Limb (tissue), 2 donors: ENCODE measurements at regions not wholly inside any gene's neighbourhood (a gene's known extent, or its start where the extent isn't known, plus 50 kb on each side); places are given as distances from the start of the nearest gene placed in this dataset.
"Not testable (repeated sequence)": the region's sequence is repeated elsewhere in the genome, so short reads cannot be mapped to it uniquely, and the experiment has no call there.

Experiments used
- DNase-seq, 2 donors: peaks; one replicate each; pipeline ENCODE4 v3.0.0-alpha.2; 2016; ENCODE audit errors: extremely low spot score in 2 of 2

GRCh38 chr2:140178234-140178633 is 1398.0 kb upstream of the NXPH2 start:
- DNase-seq: peak in 1 of 2 donors; percentile 2

- DNase-seq: no peak
These were observed 1396.9 kb upstream of the NXPH2 start for GRCh38 chr2:140177086-140177485.

- no peak for DNase-seq
These were observed 1393.6 kb upstream of the NXPH2 start for GRCh38 chr2:140173790-140174189.

- DNase-seq: no peak
These were observed 1384.3 kb upstream of the NXPH2 start for GRCh38 chr2:140164449-140164848.

GRCh38 chr2:140158259-140158658 is 1378.1 kb upstream of the NXPH2 start:
- no peak for DNase-seq

- DNase-seq: no peak
These were observed 1377.6 kb upstream of the NXPH2 start for GRCh38 chr2:140157816-140158215.

- no peak for DNase-seq
These were observed 1374.5 kb upstream of the NXPH2 start for GRCh38 chr2:140154706-140155105.

GRCh38 chr2:140154271-140154670 is 1374.1 kb upstream of the NXPH2 start:
- no peak for DNase-seq

GRCh38 chr2:140144611-140145010 is 1364.4 kb upstream of the NXPH2 start:
- DNase-seq: no peak

- no peak for DNase-seq
These were observed 1358.5 kb upstream of the NXPH2 start for GRCh38 chr2:140138736-140139135.

GRCh38 chr2:140136861-140137260 is 1356.7 kb upstream of the NXPH2 start:
- DNase-seq: no peak

GRCh38 chr2:140136366-140136765 is 1356.2 kb upstream of the NXPH2 start:
- no peak for DNase-seq

GRCh38 chr2:140128909-140129308 is 1348.7 kb upstream of the NXPH2 start:
- no peak for DNase-seq

GRCh38 chr2:140122001-140122400 is 1341.8 kb upstream of the NXPH2 start:
- no peak for DNase-seq

GRCh38 chr2:140117386-140117785 is 1337.2 kb upstream of the NXPH2 start:
- DNase-seq: no peak

- DNase-seq: no peak
These were observed 1328.7 kb upstream of the NXPH2 start for GRCh38 chr2:140108706-140109475.

GRCh38 chr2:140091926-140092325 is 1311.7 kb upstream of the NXPH2 start:
- DNase-seq: no peak

GRCh38 chr2:140086964-140087363 is 1306.8 kb upstream of the NXPH2 start:
- DNase-seq: no peak

- no peak for DNase-seq
These were observed 1305.5 kb upstream of the NXPH2 start for GRCh38 chr2:140085674-140086073.

GRCh38 chr2:140079038-140079437 is 1298.8 kb upstream of the NXPH2 start:
- DNase-seq: no peak

GRCh38 chr2:140076164-140076563 is 1296.0 kb upstream of the NXPH2 start:
- no peak for DNase-seq

- DNase-seq: not testable (repeated sequence)
These were observed 1293.6 kb upstream of the NXPH2 start for GRCh38 chr2:140073763-140074162.

- peak in 1 of 2 donors; percentile 43 for DNase-seq
These were observed 1287.5 kb upstream of the NXPH2 start for GRCh38 chr2:140067661-140068060.

- no peak for DNase-seq
These were observed 1284.1 kb upstream of the NXPH2 start for GRCh38 chr2:140064243-140064642.
